LNCaP clone FGC (cell line): ENCODE measurements at regions not wholly inside any gene's neighbourhood (a gene's known extent, or its start where the extent isn't known, plus 50 kb on each side); places are given as distances from the start of the nearest gene placed in this dataset.

ENCODE experiments used
- DNase-seq: peaks from one replicate; pipeline ENCODE4 v3.0.0-alpha.2; 2011; ENCODE audit warnings: low read depth
- H3K4me3 ChIP-seq: 2 replicates; pipeline ENCODE4 v1.5.1; 2011; ENCODE audit warnings: mild to moderate bottlenecking, low read depth, low read length, control low read depth
- TF ChIP-seq, protein P1 (sequence below): IDR thresholded peaks from 2 replicates; pipeline ENCODE4 v1.5.1; 2012; ENCODE audit warnings: mild to moderate bottlenecking; ENCODE audit not compliant: control insufficient read depth, insufficient read depth; ENCODE audit errors: extremely low read depth

DNA sequence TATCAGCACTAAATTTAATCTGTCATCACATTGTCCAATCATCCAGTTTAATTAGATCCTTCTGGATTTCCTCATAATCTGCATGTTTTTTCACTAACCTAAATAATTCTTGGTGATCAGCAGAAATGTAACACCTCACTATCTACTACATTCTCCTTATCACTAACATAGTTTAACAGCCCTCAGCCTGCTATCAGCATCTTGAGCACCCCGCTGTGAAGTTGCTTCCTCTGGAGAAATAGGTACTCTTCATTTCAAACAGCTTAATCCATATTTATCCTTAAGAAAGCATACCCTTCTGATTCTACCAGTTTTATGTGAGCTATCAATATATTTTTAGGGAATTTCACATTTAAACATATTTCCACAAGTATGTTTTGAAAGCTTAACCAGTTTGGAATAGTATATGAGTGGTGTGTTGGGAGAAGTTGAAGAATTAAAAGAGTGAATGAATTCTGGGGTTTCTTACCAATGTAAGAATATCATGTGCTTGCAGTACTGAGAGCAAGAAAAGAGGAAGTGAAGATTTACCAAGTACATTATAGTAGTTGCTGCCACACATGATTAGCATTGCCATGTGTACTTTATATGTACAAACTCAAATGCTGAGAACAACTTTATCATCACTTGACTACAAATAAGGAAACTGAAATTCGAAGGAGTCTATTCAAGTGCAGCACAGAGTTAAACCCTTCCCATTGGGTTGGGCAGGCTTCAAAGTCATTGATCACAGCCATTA lies 771.1 kb upstream of the ADGRL4 start:
- H3K4me3 ChIP-seq = no peak overlapping the region
- TF ChIP-seq, protein P1, sequence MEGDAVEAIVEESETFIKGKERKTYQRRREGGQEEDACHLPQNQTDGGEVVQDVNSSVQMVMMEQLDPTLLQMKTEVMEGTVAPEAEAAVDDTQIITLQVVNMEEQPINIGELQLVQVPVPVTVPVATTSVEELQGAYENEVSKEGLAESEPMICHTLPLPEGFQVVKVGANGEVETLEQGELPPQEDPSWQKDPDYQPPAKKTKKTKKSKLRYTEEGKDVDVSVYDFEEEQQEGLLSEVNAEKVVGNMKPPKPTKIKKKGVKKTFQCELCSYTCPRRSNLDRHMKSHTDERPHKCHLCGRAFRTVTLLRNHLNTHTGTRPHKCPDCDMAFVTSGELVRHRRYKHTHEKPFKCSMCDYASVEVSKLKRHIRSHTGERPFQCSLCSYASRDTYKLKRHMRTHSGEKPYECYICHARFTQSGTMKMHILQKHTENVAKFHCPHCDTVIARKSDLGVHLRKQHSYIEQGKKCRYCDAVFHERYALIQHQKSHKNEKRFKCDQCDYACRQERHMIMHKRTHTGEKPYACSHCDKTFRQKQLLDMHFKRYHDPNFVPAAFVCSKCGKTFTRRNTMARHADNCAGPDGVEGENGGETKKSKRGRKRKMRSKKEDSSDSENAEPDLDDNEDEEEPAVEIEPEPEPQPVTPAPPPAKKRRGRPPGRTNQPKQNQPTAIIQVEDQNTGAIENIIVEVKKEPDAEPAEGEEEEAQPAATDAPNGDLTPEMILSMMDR = no peak
- DNase-seq = no peak

DNA sequence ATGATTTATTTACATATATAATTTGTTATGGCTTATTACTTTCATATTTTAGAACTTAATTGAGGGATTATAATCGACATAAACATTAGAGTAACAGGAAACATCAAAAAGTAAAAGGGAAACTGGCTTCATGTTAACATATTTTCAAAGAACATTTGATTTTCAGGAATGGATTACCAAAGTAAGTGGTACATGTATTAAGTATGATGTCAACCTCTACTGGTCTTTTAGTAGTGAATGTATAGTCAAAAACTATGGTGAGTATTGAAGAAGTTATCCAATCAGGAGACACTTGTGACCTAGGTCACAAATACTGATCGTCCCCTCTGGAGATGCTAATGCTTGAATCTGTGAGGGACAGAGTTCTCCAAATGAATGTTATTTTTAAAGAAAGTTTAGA lies 768.9 kb upstream of the ADGRL4 start:
- TF ChIP-seq, protein P1 = no peak
- DNase-seq = no peak

DNA sequence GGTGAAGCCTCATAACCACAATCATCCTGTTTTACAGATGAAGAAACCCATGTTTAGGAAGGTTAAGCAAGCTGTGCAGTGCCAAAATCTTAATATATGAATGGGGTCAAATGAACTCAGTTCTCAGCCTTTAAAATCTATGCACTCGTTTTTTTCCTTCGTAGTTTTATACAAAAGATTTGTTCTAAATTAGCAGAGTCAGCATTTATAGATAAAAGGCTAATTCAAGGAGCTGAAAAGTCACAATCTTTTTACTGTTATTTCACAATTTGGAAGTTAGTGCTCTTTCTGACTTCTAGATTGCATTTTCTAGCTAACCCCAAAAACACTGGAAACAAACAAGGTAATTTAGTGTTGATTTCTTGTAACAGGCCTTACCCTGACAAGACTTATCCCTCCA lies 766.9 kb upstream of the ADGRL4 start:
- TF ChIP-seq, protein P1 = no peak
- H3K4me3 ChIP-seq = no peak overlapping the region
- no peak for DNase-seq

More for the DNA sequence above, 768.9 kb upstream of the ADGRL4 start:
- no peak overlapping the region for H3K4me3 ChIP-seq

DNA sequence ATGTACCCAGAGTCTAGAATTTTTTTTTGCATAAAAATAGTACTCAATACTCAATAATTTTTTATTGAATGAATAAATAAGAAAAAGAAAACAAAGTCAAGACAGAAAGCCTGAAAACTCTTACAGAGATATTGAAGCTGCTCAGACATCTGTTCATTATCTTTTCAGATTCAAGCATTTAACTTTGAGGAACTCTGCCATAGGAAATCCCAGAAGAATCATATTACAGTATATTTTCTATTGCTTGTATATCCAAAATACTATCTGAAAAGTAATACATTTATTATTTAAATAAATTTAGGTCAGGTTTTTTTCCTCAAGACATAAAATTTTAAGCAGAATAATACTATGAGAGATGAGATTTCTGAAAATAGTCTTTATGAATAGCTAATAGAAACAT lies 755.9 kb upstream of the ADGRL4 start:
- DNase-seq = no peak
- TF ChIP-seq, protein P1 = no peak
- H3K4me3 ChIP-seq = no peak overlapping the region

DNA sequence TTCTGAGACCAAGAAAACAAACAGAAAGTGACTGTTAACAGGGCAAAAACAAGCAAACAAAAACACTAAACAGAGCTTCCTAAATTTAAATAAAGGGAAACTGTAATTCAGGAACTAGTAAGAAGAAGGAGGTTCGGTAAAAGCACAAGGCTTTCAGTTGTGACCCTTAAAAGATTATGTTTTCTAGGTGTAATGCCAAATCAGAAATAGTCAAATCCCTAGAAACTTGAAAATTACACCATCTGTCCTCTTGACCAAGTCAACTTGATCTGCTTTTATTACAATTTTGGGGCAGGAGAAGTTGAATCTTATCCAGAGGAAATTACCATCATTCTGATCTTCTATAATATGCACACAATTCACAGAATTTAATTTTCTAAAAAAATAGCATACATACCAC lies 754.0 kb upstream of the ADGRL4 start:
- TF ChIP-seq, protein P1 = no peak
- no peak for DNase-seq
- no peak overlapping the region for H3K4me3 ChIP-seq

DNA sequence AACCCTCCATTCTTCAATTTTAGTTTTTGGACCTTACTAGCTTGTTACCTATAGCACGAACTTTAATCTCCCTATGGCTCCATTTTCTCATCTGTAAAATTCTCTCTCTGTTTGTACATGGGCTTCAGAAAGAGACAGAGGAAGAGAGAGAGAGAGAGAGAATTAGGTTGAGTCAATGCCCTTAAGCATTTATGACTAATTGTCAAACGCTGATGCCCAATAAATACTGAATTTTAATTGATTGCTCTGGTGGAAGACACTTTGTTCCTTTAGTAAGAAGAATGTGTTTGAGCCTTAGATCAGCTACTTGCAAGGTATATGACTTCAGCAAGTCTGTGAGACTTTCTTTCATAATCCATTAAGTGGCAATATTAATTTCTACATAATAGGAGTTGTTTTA lies 743.1 kb upstream of the ADGRL4 start:
- no peak overlapping the region for H3K4me3 ChIP-seq
- TF ChIP-seq, protein P1 = no peak
- no peak for DNase-seq

DNA sequence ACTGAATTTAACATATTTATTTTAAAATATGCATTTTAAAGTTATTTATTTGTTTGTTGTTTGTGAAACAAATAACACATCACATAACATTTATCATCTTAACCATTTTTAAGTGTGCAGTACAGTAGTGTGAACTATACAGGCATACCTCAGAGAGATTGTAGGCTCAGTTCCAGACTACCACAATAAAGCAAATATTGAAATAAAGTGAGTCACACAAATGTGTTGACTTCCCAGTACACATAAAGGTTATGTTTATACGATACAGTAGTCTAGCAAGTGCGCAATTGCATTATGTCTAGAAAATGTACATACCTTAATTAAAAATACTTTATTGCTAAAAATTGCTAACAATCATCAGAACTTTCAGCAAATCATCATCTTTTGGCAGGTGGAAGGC lies 739.4 kb upstream of the ADGRL4 start:
- TF ChIP-seq, protein P1 = no peak
- peak; percentile 73 for DNase-seq
- no peak overlapping the region for H3K4me3 ChIP-seq
